Erythroblast (primary cell): ENCODE measurements at regions not wholly inside any gene's neighbourhood (a gene's known extent, or its start where the extent isn't known, plus 50 kb on each side); places are given as distances from the start of the nearest gene placed in this dataset.

Experiments
- GATA1 ChIP-seq: IDR thresholded peaks from 2 replicates; pipeline ENCODE4 v1.6.1; 2011; ENCODE audit warnings: low read depth, mild to moderate bottlenecking, control low read depth, low read length, moderate library complexity
- POLR2A ChIP-seq: IDR thresholded peaks from 2 replicates; pipeline ENCODE4 v1.6.1; 2011; ENCODE audit warnings: mild to moderate bottlenecking, low read length

DNA sequence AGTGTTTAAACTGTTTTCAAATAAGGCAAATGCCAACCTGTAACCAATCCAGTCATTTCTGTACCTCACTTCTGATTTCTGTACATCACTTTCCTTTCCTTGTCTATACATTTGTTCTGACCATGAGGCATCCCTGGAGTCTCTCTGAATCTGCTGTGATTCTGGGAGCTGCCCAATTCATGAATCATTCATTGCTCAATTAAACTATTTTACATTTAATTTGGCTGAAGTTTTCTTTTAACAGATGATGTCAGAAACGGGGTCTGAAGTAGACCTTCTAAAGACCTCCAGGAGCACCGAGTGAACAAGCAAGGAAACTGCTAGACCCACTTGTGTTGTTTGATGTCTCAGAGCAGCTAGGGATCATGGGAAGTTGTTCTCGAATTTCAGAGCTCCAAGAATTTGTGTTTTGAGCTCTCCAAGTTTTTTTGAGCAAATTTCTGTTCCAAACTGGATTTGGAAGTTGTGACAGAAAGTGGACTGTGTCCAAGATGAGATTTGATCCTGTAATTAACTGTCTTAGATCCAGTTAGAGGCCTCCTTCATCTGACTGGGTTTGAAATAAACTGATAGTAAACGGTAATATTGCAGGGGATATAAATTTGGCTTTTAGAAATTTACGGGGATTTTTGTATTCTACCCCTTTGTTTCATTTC lies 490.8 kb upstream of the ST8SIA4 start:
- no peak for TF ChIP-seq POLR2A
- no peak for TF ChIP-seq GATA1
